Dedifferentiated amniotic fluid mesenchymal stem cell (primary cell): ENCODE measurements at regions not wholly inside any gene's neighbourhood (a gene's known extent, or its start where the extent isn't known, plus 50 kb on each side); places are given as distances from the start of the nearest gene placed in this dataset.

ENCODE experiments used
- DNase-seq: peaks from one replicate; pipeline ENCODE4 v3.0.0-alpha.2; 2016; ENCODE audit errors: extremely low spot score

- DNase-seq, result no peak
Measured at GRCh38 chr2:81551040-81551634, 1246.6 kb upstream of the LRRTM1 start.

- DNase-seq, result no peak
Measured at GRCh38 chr2:81550277-81550676, 1245.7 kb upstream of the LRRTM1 start.

- DNase-seq, result no peak
Measured at GRCh38 chr2:81549646-81550045, 1245.1 kb upstream of the LRRTM1 start.

- no peak for DNase-seq
Measured at GRCh38 chr2:81545626-81546025, 1241.1 kb upstream of the LRRTM1 start.

- no peak for DNase-seq
Measured at GRCh38 chr2:81542119-81542518, 1237.6 kb upstream of the LRRTM1 start.

GRCh38 chr2:81529944-81530343, 1225.4 kb upstream of the LRRTM1 start:
- DNase-seq, result no peak

DNA sequence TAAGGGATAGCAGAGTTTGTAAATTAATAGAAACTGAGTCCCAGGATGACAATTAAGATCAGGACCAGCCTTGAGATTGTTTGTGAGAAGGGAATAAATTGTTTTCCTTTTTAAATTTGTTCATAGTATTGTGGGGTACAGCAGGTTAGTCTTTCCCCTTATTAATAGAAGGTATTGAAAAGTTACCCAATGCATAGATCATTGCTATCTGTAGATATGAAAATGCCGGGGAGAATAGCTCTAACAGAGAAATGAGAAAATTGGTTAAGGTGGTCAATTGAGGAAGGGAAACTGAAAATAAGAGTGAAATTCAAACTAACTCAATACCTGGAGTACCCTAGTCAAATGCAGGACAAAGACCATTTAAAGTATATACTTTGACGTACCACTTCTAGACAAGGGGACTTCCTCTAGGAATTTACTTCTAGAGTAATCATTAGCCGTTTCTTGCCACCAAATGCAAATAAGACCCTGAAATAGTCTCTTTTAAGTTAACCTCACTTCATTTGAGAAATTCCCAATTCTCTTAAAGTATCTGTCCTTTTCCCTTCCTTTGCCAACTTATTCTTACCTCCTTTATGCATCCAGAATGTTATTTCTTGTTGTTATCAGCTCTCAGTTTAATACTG, 1224.4 kb upstream of the LRRTM1 start:
- DNase-seq, result no peak

- DNase-seq, result no peak
Measured at GRCh38 chr2:81523344-81523743, 1218.8 kb upstream of the LRRTM1 start.

DNA sequence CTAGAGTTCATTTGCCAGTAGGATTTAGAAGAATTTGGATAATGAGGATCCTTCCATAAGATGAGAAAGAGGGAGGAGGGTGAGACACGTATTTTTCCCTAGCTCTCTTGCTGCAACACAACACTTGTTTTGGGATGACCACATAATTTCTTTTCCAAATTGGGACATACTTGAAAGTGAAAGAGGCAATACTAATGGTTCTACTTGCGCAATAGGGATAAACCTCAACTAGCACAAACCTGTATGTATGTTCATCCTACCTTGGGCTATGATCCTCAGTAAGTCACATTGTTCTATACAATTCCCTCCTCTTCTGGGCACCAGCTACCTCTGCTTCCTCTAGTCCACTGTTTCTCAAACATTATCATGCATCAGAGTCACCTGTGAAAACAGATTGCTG, 1208.8 kb upstream of the LRRTM1 start:
- DNase-seq, result no peak

DNA sequence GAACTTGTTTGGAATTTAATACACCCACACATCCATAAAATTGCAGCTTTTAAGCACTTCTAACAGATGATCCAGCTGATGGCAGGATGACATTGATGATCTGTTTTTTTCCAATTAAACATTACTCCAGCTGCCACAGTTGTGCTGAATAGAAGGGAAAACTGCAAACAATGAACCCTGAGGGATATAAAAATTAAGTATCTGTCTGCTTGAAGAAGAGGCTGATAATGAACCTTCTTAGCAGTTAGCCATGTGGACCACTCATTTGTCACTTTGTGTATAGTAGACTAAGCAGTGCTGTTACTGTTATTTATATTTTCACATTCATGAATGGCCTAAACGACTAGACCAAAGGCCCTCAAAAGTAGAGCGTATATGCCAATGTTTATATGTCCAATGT, 1201.0 kb upstream of the LRRTM1 start:
- no peak for DNase-seq

DNA sequence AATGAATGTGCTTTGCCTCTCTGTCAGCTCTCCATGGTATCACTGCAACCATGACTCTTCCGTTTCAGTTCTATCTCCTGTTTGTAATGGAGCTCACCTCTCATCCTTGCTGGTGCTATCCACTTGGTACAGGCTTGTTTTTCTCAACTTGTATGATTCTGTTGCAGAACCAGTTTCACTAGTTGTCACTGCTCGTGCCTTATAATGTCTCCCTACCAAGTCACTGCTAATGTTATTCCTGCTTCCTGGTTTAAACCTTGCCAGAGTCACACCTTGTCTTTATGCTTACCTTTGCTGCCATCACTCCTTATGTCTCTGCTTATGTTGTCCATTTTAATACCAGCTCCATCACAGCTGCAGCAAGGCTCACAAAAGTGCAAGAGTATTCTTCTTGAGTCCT, 1191.0 kb upstream of the LRRTM1 start:
- DNase-seq, result no peak

GRCh38 chr2:81483254-81483653, 1178.7 kb upstream of the LRRTM1 start:
- no peak for DNase-seq

DNA sequence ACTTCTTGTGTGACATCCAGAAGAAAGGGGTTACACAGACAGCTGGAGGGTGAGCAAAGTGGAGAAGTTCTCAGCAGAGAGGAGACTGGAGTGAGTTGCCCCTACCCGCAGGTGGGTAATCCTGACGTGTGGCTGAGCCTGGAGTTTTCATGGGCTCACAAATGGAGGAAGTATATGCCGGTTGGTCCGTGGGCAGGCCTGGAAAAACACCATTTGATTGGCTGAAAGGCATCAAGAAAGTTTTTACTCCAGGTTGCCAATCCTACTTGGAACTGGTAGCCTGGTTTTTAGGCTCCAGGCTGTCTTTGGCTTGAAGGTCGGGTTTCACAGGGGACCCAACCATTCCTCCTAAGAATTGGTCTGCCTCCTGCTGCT, 1177.4 kb upstream of the LRRTM1 start:
- no peak for DNase-seq

- no peak for DNase-seq
Measured at GRCh38 chr2:81481242-81481993, 1176.9 kb upstream of the LRRTM1 start.

GRCh38 chr2:81467096-81467495, 1162.5 kb upstream of the LRRTM1 start:
- DNase-seq, result no peak

DNA sequence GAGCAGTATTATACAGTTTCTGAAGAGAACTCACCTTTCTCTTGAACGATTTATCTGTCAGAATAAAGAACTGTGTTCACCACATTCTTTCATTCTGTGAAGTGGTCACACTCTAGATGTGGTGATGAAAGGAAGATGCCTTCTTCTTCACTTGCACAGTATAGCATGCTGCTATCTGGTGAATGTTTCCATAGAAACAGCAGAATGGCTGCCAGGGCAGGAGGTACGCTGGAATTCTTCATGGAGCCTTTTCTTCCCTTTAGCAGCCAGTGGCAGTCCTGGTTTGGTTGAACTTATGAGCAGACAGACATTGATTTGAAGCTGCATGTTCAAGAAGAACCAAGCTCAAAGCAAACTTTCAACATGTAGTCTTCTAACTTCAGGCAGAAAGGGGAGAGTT, 1157.9 kb upstream of the LRRTM1 start:
- no peak for DNase-seq

DNA sequence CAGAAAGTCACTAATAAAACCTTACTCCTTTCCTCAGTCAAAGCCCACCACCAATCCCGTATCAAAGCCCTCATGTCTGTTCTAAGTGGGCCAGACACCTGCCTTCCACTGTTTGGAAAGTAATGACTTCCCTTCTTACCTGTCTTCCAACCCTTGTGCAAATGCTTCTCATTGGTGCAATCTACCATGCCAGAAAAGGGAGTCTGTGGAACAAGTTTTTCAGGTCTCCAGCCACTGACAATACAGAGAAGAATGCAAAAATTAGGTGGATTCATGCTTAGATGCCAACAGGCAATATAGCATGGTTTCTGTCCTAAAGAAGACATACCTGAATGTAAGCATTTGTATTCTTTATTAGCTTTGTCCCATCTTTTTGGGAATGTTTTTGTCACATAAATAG, 1140.6 kb upstream of the LRRTM1 start:
- DNase-seq, result no peak

DNA sequence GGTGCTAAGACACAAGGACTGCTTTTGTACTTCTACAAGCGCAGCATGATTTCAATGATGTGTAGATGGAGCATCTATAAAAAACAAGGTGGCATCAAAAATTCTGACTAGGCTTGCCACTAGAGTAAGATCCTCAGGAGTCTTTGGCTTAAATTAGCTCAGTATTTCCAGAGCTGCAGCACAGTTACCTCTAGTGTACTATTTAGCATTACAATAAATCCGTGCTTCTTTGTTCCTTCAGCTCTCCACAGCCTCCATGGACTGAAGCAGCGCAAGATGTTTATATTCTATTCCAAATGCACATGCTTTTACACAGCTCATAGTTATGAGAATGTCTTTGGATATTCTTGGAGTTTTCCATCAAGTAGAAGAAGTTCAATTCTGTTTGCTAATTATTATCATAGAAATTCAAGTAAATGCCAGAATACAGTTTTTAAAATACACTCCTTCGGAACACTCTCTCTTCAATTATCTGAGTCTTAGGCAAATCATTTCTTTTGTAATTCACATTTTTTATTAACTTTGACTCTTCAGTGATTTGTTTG, 1133.0 kb upstream of the LRRTM1 start:
- DNase-seq, result no peak

GRCh38 chr2:81436256-81436655, 1131.7 kb upstream of the LRRTM1 start:
- DNase-seq, result no peak

- no peak for DNase-seq
Measured at GRCh38 chr2:81412681-81413080, 1108.1 kb upstream of the LRRTM1 start.

GRCh38 chr2:81403508-81403907, 1099.0 kb upstream of the LRRTM1 start:
- no peak for DNase-seq

- DNase-seq, result no peak
Measured at GRCh38 chr2:81396417-81397019, 1092.0 kb upstream of the LRRTM1 start.

DNA sequence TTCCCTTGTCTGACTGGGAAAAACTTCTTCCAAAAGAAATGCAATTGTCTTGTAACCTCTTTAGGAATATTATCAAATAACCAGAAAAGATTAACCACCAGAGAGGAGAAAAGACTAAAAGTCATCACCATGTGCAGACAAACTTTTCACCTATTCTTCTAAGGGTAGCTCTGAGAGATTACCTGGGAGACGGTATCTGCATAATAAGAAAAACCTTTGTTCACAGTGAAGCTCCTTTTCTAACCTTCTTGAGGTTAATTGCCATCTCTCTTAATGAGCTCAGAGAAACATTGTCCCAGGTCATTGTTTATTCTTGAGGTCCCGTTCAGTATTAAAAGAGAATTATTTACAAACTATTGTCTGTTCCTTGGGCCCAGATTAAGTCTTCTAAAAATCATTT, 1091.2 kb upstream of the LRRTM1 start:
- DNase-seq, result no peak
